ENCODE measurements at regions not wholly inside any gene's neighbourhood (a gene's known extent, or its start where the extent isn't known, plus 50 kb on each side); places are given as distances from the start of the nearest gene placed in this dataset.
"Not testable (repeated sequence)": the region's sequence is repeated elsewhere in the genome, so short reads cannot be mapped to it uniquely, and the experiment has no call there.

DNA sequence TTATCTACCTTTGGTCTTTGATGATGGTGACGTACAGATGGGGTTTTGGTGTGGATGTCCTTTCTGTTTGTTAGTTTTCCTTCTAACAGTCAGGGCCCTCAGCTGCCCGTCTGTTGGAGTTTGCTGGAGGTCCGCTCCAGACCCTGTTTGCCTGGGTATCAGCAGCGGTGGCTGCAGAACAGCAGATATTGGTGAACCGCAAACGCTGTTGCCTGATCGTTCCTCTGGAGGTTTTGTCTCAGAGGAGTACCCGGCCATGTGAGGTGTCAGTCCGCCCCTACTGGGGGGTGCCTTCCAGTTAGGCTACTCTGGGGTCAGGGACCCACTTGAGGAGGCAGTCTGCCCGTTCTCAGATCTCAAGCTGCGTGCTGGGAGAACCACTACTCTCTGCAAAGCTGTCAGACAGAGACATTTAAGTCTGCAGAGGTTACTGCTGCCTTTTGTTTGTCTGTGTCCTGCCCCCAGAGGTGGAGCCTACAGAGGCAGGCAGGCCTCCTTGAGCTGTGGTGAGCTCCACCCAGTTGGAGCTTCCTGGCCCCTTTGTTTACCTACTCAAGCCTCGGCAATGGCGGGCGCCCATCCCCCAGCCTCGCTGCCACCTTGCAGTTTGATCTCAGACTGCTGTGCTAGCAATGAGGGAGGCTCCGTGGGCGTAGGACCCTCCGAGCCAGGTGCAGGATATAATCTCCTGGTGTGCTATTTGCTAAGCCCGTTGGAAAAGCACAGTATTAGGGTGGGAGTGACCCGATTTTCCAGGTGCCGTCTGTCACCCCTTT lies 68.5 kb upstream of the ECI2 start:
- not testable (repeated sequence) for H3K4me3 ChIP-seq (ENCODE audit: low read length); H3K9me3 ChIP-seq (ENCODE audit: control insufficient read depth, low read depth, low read length); H3K9ac ChIP-seq (ENCODE audit: low read length); H3K36me3 ChIP-seq (ENCODE audit: control insufficient read depth, low read depth, low read length); H3K4me1 ChIP-seq (ENCODE audit: control insufficient read depth, low read depth, low read length); H3K27me3 ChIP-seq (ENCODE audit: control insufficient read depth, insufficient read depth, low read length); H3K27ac ChIP-seq (ENCODE audit: low read length)

DNA sequence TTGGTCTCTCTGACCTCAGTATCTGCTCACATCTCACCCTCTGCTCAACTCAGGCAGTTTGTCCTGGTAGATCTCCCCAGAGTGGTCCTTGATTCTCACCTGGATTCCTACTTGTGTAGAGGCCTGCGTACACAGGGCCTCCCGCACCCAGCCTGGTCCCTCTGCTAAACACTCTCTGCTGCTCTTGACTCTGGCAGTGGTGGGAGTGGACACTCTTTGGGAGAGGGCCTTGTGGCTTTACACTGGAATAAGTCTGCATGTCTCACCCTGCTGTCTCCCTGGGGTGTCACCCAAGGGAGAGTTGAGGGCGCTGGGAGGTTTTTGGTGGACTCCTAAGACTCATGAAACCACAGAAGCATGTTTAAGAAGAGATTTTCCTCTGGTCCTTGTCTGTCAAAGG lies 57.3 kb upstream of the ECI2 start:
- no peaks in the 10 kb centered on the region for H3K27me3 ChIP-seq (ENCODE audit: control insufficient read depth, insufficient read depth, low read length)
- no peaks in the 10 kb centered on the region for H3K4me1 ChIP-seq (ENCODE audit: control insufficient read depth, low read depth, low read length)
- no peak overlapping the region for H3K4me3 ChIP-seq (ENCODE audit: low read length)
- no peak overlapping the region for H3K27ac ChIP-seq (ENCODE audit: low read length)
- no peak overlapping the region for H3K9ac ChIP-seq (ENCODE audit: low read length)
- no peaks in the 10 kb centered on the region for H3K9me3 ChIP-seq (ENCODE audit: control insufficient read depth, low read depth, low read length)
- no peaks in the 10 kb centered on the region for H3K36me3 ChIP-seq (ENCODE audit: control insufficient read depth, low read depth, low read length)

GRCh38 chr6:4192173-4192572 lies 56.8 kb upstream of the ECI2 start:
- H3K36me3 ChIP-seq (ENCODE audit: control insufficient read depth, low read depth, low read length): no peaks in the 10 kb centered on the region
- H3K4me3 ChIP-seq (ENCODE audit: low read length): no peak overlapping the region
- no peak overlapping the region for H3K27ac ChIP-seq (ENCODE audit: low read length)
- no peak overlapping the region for H3K9ac ChIP-seq (ENCODE audit: low read length)
- no peaks in the 10 kb centered on the region for H3K9me3 ChIP-seq (ENCODE audit: control insufficient read depth, low read depth, low read length)
- no peaks in the 10 kb centered on the region for H3K27me3 ChIP-seq (ENCODE audit: control insufficient read depth, insufficient read depth, low read length)
- no peaks in the 10 kb centered on the region for H3K4me1 ChIP-seq (ENCODE audit: control insufficient read depth, low read depth, low read length)

- no peak overlapping the region for H3K27ac ChIP-seq (ENCODE audit: low read length)
- H3K4me3 ChIP-seq (ENCODE audit: low read length): no peak overlapping the region
- H3K27me3 ChIP-seq (ENCODE audit: control insufficient read depth, insufficient read depth, low read length): no peaks in the 10 kb centered on the region
- H3K4me1 ChIP-seq (ENCODE audit: control insufficient read depth, low read depth, low read length): no peaks in the 10 kb centered on the region
- H3K36me3 ChIP-seq (ENCODE audit: control insufficient read depth, low read depth, low read length): no peaks in the 10 kb centered on the region
- no peak overlapping the region for H3K9ac ChIP-seq (ENCODE audit: low read length)
- no peaks in the 10 kb centered on the region for H3K9me3 ChIP-seq (ENCODE audit: control insufficient read depth, low read depth, low read length)
Observed at GRCh38 chr6:4191271-4191721, 55.9 kb upstream of the ECI2 start.

- Histone ChIP-seq H3K27ac (ENCODE audit: low read length) (no peak overlapping the region), H3K4me3 (ENCODE audit: low read length) (no peak overlapping the region), H3K36me3 (ENCODE audit: control insufficient read depth, low read depth, low read length) (no peaks in the 10 kb centered on the region), H3K9ac (ENCODE audit: low read length) (no peak overlapping the region), H3K9me3 (ENCODE audit: control insufficient read depth, low read depth, low read length) (no peaks in the 10 kb centered on the region), H3K27me3 (ENCODE audit: control insufficient read depth, insufficient read depth, low read length) (no peaks in the 10 kb centered on the region), H3K4me1 (ENCODE audit: control insufficient read depth, low read depth, low read length) (no peaks in the 10 kb centered on the region)
Observed at GRCh38 chr6:4189249-4189648, 53.9 kb upstream of the ECI2 start.

DNA sequence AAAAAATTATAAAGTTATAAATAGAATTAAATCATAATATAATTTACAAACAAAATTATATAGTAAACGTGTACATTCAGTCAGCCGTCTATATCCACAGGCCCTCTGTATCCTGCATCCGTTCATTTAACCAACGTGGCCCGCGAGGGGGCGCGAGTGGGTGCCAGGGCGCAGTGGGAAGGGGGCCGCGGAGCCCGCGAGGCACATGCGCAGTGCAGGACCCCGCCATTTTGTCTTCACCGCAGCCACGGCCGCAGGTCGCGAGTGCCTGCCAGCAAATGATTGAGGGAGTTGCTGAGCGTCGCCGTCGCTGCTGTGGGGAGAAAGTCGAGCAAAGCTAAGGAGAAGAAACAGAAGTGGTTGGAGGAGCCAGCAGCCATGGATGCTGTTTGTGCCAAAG lies 53.4 kb upstream of the ECI2 start:
- no peak overlapping the region for H3K4me3 ChIP-seq (ENCODE audit: low read length)
- H3K27ac ChIP-seq (ENCODE audit: low read length): no peak overlapping the region
- H3K4me1 ChIP-seq (ENCODE audit: control insufficient read depth, low read depth, low read length): no peaks in the 10 kb centered on the region
- H3K9me3 ChIP-seq (ENCODE audit: control insufficient read depth, low read depth, low read length): no peaks in the 10 kb centered on the region
- H3K36me3 ChIP-seq (ENCODE audit: control insufficient read depth, low read depth, low read length): no peaks in the 10 kb centered on the region
- H3K9ac ChIP-seq (ENCODE audit: low read length): no peak overlapping the region
- no peaks in the 10 kb centered on the region for H3K27me3 ChIP-seq (ENCODE audit: control insufficient read depth, insufficient read depth, low read length)

DNA sequence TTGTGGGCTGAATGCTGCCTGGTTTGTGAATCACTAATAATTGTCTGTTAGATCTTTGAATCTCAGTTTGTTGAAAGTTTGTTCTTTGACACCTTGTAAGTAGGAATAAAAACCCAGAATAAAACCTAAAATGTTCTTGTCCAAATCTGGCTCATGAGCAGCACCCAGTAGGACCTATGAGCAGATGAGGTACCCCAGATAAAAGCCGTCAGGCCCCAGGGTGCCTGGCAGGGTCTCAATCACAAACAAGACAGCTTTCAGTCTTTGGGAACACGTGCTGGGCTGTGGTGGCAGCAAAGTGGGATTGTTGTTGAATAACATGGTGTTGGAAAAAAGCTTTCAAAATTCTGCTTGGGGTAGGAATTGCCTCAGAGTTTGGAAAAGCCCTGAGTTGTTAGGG lies 52.1 kb upstream of the ECI2 start:
- Histone ChIP-seq H3K27me3 (ENCODE audit: control insufficient read depth, insufficient read depth, low read length) (no peaks in the 10 kb centered on the region), H3K27ac (ENCODE audit: low read length) (no peak overlapping the region), H3K36me3 (ENCODE audit: control insufficient read depth, low read depth, low read length) (no peaks in the 10 kb centered on the region), H3K9me3 (ENCODE audit: control insufficient read depth, low read depth, low read length) (no peaks in the 10 kb centered on the region), H3K4me3 (ENCODE audit: low read length) (no peak overlapping the region), H3K9ac (ENCODE audit: low read length) (no peak overlapping the region), H3K4me1 (ENCODE audit: control insufficient read depth, low read depth, low read length) (no peaks in the 10 kb centered on the region)

- H3K9me3 ChIP-seq (ENCODE audit: control insufficient read depth, low read depth, low read length): no peaks in the 10 kb centered on the region
- H3K27me3 ChIP-seq (ENCODE audit: control insufficient read depth, insufficient read depth, low read length): no peaks in the 10 kb centered on the region
- H3K27ac ChIP-seq (ENCODE audit: low read length): no peak overlapping the region
- H3K4me1 ChIP-seq (ENCODE audit: control insufficient read depth, low read depth, low read length): peaks cover 5% of the 10 kb centered on the region
- H3K36me3 ChIP-seq (ENCODE audit: control insufficient read depth, low read depth, low read length): no peaks in the 10 kb centered on the region
- H3K9ac ChIP-seq (ENCODE audit: low read length): no peak overlapping the region
- H3K4me3 ChIP-seq (ENCODE audit: low read length): no peak overlapping the region
Observed at GRCh38 chr6:4186385-4186784, 51.0 kb upstream of the ECI2 start.

DNA sequence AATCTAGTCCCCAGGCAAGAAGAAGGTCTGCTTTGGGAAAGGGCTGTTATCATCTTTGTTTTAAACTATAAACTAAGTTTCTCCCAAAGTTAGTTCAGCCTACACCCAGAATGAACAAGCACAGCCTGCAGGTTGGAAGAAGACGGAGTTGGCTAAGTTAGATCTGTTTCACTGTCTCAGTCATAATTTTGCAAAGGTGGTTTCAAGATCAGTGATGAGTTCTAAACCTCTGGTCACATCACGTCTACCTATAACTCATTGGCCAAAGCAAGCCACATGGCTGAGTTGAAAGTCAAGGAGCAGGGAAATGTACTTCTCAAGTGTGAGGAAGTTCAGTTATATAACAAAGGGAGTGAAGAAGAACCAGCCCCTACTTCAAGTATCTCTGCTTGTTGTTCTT lies 50.5 kb upstream of the ECI2 start:
- Histone ChIP-seq H3K4me3 (ENCODE audit: low read length) (no peak overlapping the region), H3K9ac (ENCODE audit: low read length) (no peak overlapping the region), H3K27ac (ENCODE audit: low read length) (no peak overlapping the region), H3K4me1 (ENCODE audit: control insufficient read depth, low read depth, low read length) (peaks cover 5% of the 10 kb centered on the region), H3K27me3 (ENCODE audit: control insufficient read depth, insufficient read depth, low read length) (no peaks in the 10 kb centered on the region), H3K9me3 (ENCODE audit: control insufficient read depth, low read depth, low read length) (no peaks in the 10 kb centered on the region), H3K36me3 (ENCODE audit: control insufficient read depth, low read depth, low read length) (no peaks in the 10 kb centered on the region)

- H3K4me1 ChIP-seq (ENCODE audit: control insufficient read depth, low read depth, low read length): peaks cover 5% of the 10 kb centered on the region
- no peak overlapping the region for H3K9ac ChIP-seq (ENCODE audit: low read length)
- no peak overlapping the region for H3K4me3 ChIP-seq (ENCODE audit: low read length)
- no peaks in the 10 kb centered on the region for H3K9me3 ChIP-seq (ENCODE audit: control insufficient read depth, low read depth, low read length)
- H3K27ac ChIP-seq (ENCODE audit: low read length): no peak overlapping the region
- H3K36me3 ChIP-seq (ENCODE audit: control insufficient read depth, low read depth, low read length): no peaks in the 10 kb centered on the region
- H3K27me3 ChIP-seq (ENCODE audit: control insufficient read depth, insufficient read depth, low read length): no peaks in the 10 kb centered on the region
Observed at GRCh38 chr6:4185419-4185818, 50.0 kb upstream of the ECI2 start.
